PFSK-1 (cell line): ENCODE measurements at regions not wholly inside any gene's neighbourhood (a gene's known extent, or its start where the extent isn't known, plus 50 kb on each side); places are given as distances from the start of the nearest gene placed in this dataset.

Source experiments
- FOXP2 ChIP-seq: optimal IDR thresholded peaks from 2 replicates; pipeline ENCODE3; 2011; ENCODE audit warnings: borderline replicate concordance, control low read depth, inconsistent platforms; ENCODE audit not compliant: insufficient read depth; ENCODE audit errors: extremely low read length, extremely low read depth
- POLR2AphosphoS5 ChIP-seq: IDR thresholded peaks from 2 replicates; pipeline ENCODE4 v1.6.1; 2012; ENCODE audit warnings: low read depth, mild to moderate bottlenecking, control low read depth, low read length, moderate library complexity
- REST ChIP-seq, 2 experiments: IDR thresholded peaks; 2 replicates each; pipeline versions ENCODE4 v1.6.1 to v1.8.0; 2011 to 2012; ENCODE audit warnings: low read depth in 2 of 2, low read length in 2 of 2, control low read depth in 1 of 2, inconsistent platforms in 1 of 2, mild to moderate bottlenecking in 1 of 2, moderate library complexity in 1 of 2; ENCODE audit not compliant: insufficient read depth in 1 of 2
- SIN3A ChIP-seq: IDR thresholded peaks from 2 replicates; pipeline ENCODE4 v1.6.1; 2012; ENCODE audit warnings: mild to moderate bottlenecking, low read length, moderate library complexity, borderline replicate concordance; ENCODE audit not compliant: insufficient read depth
- TAF1 ChIP-seq: IDR thresholded peaks from 2 replicates; pipeline ENCODE4 v1.6.1; 2012; ENCODE audit warnings: low read length, control low read depth, borderline replicate concordance; ENCODE audit not compliant: insufficient read depth

- TF ChIP-seq TAF1 (no peak), POLR2AphosphoS5 (no peak), FOXP2 (no peak), SIN3A (no peak), REST (IDR thresholded peaks at IDR 0.05; ENCODE audit: insufficient read depth in 1 of 2, low read depth in 2 of 2, low read length in 2 of 2) (no peak)
Observed at GRCh38 chr5:2509527-2509926, 241.9 kb downstream of the IRX2 start.

DNA sequence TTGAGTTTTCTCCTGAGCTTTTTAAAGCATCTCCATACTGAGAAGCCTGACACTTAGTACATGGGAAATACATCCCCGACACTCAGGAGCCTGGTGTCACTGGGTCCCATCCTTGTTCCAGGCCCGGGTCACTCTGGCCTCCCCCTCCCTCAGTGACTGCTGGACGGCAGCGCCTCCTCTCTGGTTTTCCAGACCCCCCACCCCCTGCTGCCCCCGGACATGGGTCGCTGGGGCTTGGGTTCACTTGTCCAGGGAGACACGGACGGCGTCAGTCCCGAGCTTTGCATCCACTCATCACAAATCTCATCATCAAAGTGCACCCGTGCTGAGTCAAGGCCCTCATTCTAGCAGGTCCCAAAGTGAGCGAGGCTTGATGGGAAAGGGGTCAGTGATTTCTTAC is 243.0 kb downstream of the IRX2 start:
- TF ChIP-seq TAF1 = no peak
- TF ChIP-seq POLR2AphosphoS5 = no peak
- TF ChIP-seq FOXP2 = no peak
- TF ChIP-seq SIN3A = no peak
- TF ChIP-seq REST (IDR thresholded peaks at IDR 0.05; ENCODE audit: insufficient read depth in 1 of 2, low read depth in 2 of 2, low read length in 2 of 2) = no peak

DNA sequence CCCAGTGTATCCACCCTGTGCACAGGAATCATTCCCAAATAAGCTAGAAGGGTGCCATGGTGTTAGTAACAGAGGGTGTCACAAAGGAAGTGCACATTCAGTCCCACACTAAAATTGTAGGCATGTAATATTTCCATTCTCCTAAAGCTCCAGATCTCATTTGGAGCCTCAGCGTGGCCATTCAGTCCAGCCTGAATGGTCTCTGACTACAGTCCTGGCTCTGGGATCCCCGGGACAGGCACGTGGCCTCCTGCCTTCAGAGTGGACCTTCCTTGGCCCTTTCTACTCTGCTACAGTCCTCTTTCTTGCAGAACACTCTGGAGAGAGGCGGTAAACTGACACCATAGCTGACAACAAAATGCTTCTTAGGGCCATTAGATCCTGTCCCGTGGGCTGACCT is 243.9 kb downstream of the IRX2 start:
- no peak for TF ChIP-seq REST (IDR thresholded peaks at IDR 0.05; ENCODE audit: insufficient read depth in 1 of 2, low read depth in 2 of 2, low read length in 2 of 2)
- no peak for TF ChIP-seq POLR2AphosphoS5
- no peak for TF ChIP-seq TAF1

GRCh38 chr5:2506603-2507002 is 244.9 kb downstream of the IRX2 start:
- no peak for TF ChIP-seq FOXP2
- no peak for TF ChIP-seq POLR2AphosphoS5
- no peak for TF ChIP-seq TAF1
- no peak for TF ChIP-seq SIN3A
- TF ChIP-seq REST (IDR thresholded peaks at IDR 0.05; ENCODE audit: insufficient read depth in 1 of 2, low read depth in 2 of 2, low read length in 2 of 2) = no peak

DNA sequence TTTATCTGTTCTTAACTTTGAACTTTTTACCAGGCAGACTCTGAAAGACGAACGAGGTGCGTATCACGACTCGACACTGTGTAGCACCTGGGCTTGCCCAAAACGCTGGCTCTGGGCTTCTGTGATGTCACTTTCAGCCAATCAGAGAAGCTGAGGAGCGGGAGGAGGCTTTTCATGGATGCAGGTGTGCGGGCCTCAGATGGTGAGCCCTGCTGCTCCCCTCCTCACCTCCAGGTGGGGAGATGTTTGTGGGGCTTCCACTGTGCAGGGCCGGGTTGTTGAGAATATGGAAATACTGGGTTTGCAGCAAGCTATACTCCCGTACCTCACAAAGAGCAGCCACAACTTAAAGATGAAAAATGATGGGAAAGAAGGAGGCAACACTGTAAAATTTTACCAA is 246.3 kb downstream of the IRX2 start:
- TF ChIP-seq REST (IDR thresholded peaks at IDR 0.05; ENCODE audit: insufficient read depth in 1 of 2, low read depth in 2 of 2, low read length in 2 of 2) (no peak), SIN3A (no peak), POLR2AphosphoS5 (no peak), TAF1 (no peak), FOXP2 (no peak)
